Panc1 (cell line): ENCODE measurements at regions not wholly inside any gene's neighbourhood (a gene's known extent, or its start where the extent isn't known, plus 50 kb on each side); places are given as distances from the start of the nearest gene placed in this dataset.

ENCODE experiments used
- ATAC-seq: fragments of 200-7000 bp; cut with Tn5 transposase; 2 replicates; pipeline ENCODE4 v1.9.1; 2020; ENCODE audit warnings: mild to moderate bottlenecking, moderate library complexity
- BruUV-seq: library from RNA; stranded (reverse); fragments of 400-500 nt; replicated peaks from 2 replicates; lab custom pipeline; 2021; lab: Mats Ljungman, UMichigan
- CTCF ChIA-PET: fragments of 300-600 bp; sonication (Branson Sonifier 250); formaldehyde crosslinking; loops from one replicate; lab custom pipeline; 2022; ENCODE audit warnings: antibody characterized with exemption; lab: Charles Lee
- POLR2A ChIA-PET: fragments of 300-600 bp; sonication (Branson Sonifier 250); formaldehyde crosslinking; loops from one replicate; lab custom pipeline; 2022; ENCODE audit warnings: antibody characterized with exemption; lab: Charles Lee
- DNase-seq: peaks from one replicate; pipeline ENCODE4 v3.0.0-alpha.2; 2010; ENCODE audit warnings: low read depth, low spot score
- H3K27ac ChIP-seq: 2 replicates; pipeline ENCODE4 v1.5.1; 2011; ENCODE audit warnings: mild to moderate bottlenecking, low read length, inconsistent platforms
- H3K27me3 ChIP-seq: fragments of 200-500 bp; sonication (Bioruptor generic); 2 replicates; pipeline ENCODE4 v1.6.0; 2014; ENCODE audit warnings: low read length, inconsistent platforms; ENCODE audit not compliant: control insufficient read depth, insufficient read depth
- H3K36me3 ChIP-seq: fragments of 200-500 bp; sonication (Bioruptor generic); 2 replicates; pipeline ENCODE4 v1.5.1; 2014; ENCODE audit warnings: inconsistent platforms, mild to moderate bottlenecking, low read length, moderate library complexity; ENCODE audit not compliant: control insufficient read depth, insufficient read depth
- H3K4me1 ChIP-seq: 2 replicates; pipeline ENCODE4 v1.5.1; 2011; ENCODE audit warnings: inconsistent platforms, mild to moderate bottlenecking, low read length, moderate library complexity; ENCODE audit not compliant: control insufficient read depth, insufficient read depth
- H3K4me3 ChIP-seq, 2 experiments: 2 replicates each; pipeline ENCODE4 v1.5.1; 2011 to 2012; ENCODE audit warnings: low read depth in 2 of 2, low read length in 2 of 2, mild to moderate bottlenecking in 2 of 2, inconsistent platforms in 1 of 2, moderate library complexity in 1 of 2
- H3K9me3 ChIP-seq: fragments of 200-500 bp; sonication (Bioruptor generic); 2 replicates; pipeline ENCODE4 v1.5.1; 2014; ENCODE audit warnings: low read depth, mild to moderate bottlenecking, inconsistent platforms, low read length, moderate library complexity; ENCODE audit not compliant: control insufficient read depth, insufficient read depth
- POLR2AphosphoS5 ChIP-seq: IDR thresholded peaks from 2 replicates; pipeline ENCODE4 v1.6.1; 2012; ENCODE audit warnings: mild to moderate bottlenecking, low read depth, low read length, moderate library complexity
- SIN3A ChIP-seq: IDR thresholded peaks from 2 replicates; pipeline ENCODE4 v1.6.1; 2012; ENCODE audit warnings: low read depth, mild to moderate bottlenecking, low read length, moderate library complexity, borderline replicate concordance; ENCODE audit not compliant: insufficient read depth
- TCF7L2 ChIP-seq: IDR thresholded peaks from 2 replicates; pipeline ENCODE4 v1.6.1; 2011; ENCODE audit warnings: mild to moderate bottlenecking, low read depth, low read length, inconsistent platforms
- in situ Hi-C: cut with HindIII; loops from 2 replicates; pipeline ENCODE4 v1.10.0; 2016; ENCODE audit warnings: low sequenced_read_pairs, low pct_unique_long_range_greater_than_20kb
- intact Hi-C: fragments of 100-400 bp; cut with micrococcal nuclease; formaldehyde crosslinking; loops from one replicate; pipeline ENCODE4 v1.10.0; 2022; ENCODE audit not compliant: unreplicated experiment
- TF ChIP-seq, protein P1 (sequence below), 2 experiments: IDR thresholded peaks; 2 replicates each; pipeline ENCODE4 v1.6.1; 2011 to 2012; ENCODE audit warnings: low read depth in 2 of 2, control low read depth in 1 of 2, low read length in 1 of 2, mild to moderate bottlenecking in 1 of 2, moderate library complexity in 1 of 2; ENCODE audit not compliant: insufficient read depth in 1 of 2
- TF ChIP-seq, protein P2 (sequence below): fragments of 450-650 bp; IDR thresholded peaks from 2 replicates; pipeline ENCODE4 v1.5.1; 2017; ENCODE audit warnings: mild to moderate bottlenecking

DNA sequence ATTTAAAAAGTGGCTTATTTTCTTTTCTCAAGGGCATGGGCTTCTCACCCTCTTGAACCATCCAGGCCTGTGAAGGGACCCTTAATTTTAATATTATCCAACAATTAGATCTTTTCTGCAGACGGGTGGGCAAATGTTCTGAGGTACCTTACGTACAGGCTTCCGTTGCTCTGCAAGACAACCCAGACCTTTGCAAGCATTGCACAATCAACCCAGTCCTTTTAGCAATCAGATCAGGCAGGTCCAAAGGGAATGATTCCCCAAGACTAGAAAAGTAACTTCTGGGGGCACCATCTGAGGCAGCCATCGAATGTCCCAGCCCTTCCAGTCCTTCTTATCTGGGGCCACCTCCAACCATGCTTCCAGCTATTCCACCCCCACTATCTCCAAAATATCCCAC is 67.3 kb upstream of the TACR3 start:
- TF ChIP-seq, protein P1, sequence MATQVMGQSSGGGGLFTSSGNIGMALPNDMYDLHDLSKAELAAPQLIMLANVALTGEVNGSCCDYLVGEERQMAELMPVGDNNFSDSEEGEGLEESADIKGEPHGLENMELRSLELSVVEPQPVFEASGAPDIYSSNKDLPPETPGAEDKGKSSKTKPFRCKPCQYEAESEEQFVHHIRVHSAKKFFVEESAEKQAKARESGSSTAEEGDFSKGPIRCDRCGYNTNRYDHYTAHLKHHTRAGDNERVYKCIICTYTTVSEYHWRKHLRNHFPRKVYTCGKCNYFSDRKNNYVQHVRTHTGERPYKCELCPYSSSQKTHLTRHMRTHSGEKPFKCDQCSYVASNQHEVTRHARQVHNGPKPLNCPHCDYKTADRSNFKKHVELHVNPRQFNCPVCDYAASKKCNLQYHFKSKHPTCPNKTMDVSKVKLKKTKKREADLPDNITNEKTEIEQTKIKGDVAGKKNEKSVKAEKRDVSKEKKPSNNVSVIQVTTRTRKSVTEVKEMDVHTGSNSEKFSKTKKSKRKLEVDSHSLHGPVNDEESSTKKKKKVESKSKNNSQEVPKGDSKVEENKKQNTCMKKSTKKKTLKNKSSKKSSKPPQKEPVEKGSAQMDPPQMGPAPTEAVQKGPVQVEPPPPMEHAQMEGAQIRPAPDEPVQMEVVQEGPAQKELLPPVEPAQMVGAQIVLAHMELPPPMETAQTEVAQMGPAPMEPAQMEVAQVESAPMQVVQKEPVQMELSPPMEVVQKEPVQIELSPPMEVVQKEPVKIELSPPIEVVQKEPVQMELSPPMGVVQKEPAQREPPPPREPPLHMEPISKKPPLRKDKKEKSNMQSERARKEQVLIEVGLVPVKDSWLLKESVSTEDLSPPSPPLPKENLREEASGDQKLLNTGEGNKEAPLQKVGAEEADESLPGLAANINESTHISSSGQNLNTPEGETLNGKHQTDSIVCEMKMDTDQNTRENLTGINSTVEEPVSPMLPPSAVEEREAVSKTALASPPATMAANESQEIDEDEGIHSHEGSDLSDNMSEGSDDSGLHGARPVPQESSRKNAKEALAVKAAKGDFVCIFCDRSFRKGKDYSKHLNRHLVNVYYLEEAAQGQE (IDR thresholded peaks at IDR 0.05; ENCODE audit: insufficient read depth in 1 of 2, low read depth in 2 of 2, low read length in 1 of 2) = no peak
- TF ChIP-seq POLR2AphosphoS5 = no peak
- TF ChIP-seq, protein P2, sequence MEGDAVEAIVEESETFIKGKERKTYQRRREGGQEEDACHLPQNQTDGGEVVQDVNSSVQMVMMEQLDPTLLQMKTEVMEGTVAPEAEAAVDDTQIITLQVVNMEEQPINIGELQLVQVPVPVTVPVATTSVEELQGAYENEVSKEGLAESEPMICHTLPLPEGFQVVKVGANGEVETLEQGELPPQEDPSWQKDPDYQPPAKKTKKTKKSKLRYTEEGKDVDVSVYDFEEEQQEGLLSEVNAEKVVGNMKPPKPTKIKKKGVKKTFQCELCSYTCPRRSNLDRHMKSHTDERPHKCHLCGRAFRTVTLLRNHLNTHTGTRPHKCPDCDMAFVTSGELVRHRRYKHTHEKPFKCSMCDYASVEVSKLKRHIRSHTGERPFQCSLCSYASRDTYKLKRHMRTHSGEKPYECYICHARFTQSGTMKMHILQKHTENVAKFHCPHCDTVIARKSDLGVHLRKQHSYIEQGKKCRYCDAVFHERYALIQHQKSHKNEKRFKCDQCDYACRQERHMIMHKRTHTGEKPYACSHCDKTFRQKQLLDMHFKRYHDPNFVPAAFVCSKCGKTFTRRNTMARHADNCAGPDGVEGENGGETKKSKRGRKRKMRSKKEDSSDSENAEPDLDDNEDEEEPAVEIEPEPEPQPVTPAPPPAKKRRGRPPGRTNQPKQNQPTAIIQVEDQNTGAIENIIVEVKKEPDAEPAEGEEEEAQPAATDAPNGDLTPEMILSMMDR = no peak
- TF ChIP-seq SIN3A = no peak
- no peak for TF ChIP-seq TCF7L2
- intact Hi-C loops (loop anchor here (5.0 kb wide), 1 partner anchor 585 kb away; no protein-coding TSS in a partner anchor), in situ Hi-C loops (no loop called here)
- Histone ChIP-seq H3K27ac (no peak overlapping the region), H3K4me3 (no peak overlapping the region), H3K9me3 (no peaks in the 10 kb centered on the region), H3K36me3 (no peaks in the 10 kb centered on the region), H3K27me3 (no peaks in the 10 kb centered on the region), H3K4me1 (no peaks in the 10 kb centered on the region)
- BruUV-seq = no TSS peak
- DNase-seq (no peak), ATAC-seq (no peak)
- CTCF ChIA-PET = no interaction called here
- POLR2A ChIA-PET = no interaction called here

DNA sequence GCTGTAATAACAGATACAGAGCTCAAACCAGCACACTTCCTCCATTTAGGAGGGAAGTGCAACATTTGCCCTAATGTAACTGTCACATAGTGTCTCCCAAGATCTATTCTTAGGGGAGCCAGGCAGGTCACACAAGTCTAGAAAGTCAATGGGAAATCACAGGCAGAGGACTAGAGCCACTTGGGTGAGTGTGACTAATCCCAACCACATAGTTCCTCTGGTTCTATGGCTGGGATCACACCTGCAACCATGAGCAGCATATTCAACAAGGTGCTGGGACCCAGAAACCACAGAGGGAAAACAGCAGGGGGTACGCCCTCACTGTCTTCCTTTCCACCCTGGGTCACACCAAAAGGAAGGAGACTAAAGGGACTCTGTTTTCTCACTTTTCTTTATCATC is 66.8 kb upstream of the TACR3 start:
- ATAC-seq (no peak), DNase-seq (no peak)
- H3K27ac ChIP-seq = no peak overlapping the region
- ChIA-PET POLR2A (no interaction called here), CTCF (no interaction called here)
- H3K4me3 ChIP-seq = no peak overlapping the region
- no peaks in the 10 kb centered on the region for H3K27me3 ChIP-seq
- intact Hi-C loops (loop anchor here (5.0 kb wide), 1 partner anchor 584 kb away; no protein-coding TSS in a partner anchor), in situ Hi-C loops (no loop called here)
- H3K9me3 ChIP-seq = no peaks in the 10 kb centered on the region
- no peaks in the 10 kb centered on the region for H3K4me1 ChIP-seq
- no peaks in the 10 kb centered on the region for H3K36me3 ChIP-seq
- BruUV-seq = no TSS peak
- TF ChIP-seq TCF7L2 = no peak
- TF ChIP-seq, protein P1 (IDR thresholded peaks at IDR 0.05; ENCODE audit: insufficient read depth in 1 of 2, low read depth in 2 of 2, low read length in 1 of 2) = no peak
- no peak for TF ChIP-seq POLR2AphosphoS5
- TF ChIP-seq, protein P2 = no peak
- TF ChIP-seq SIN3A = no peak
